ENCODE measurements at regions not wholly inside any gene's neighbourhood (a gene's known extent, or its start where the extent isn't known, plus 50 kb on each side); places are given as distances from the start of the nearest gene placed in this dataset.

GRCh38 chr9:87149799-87150198 is 202.5 kb upstream of the GAS1 start:
- Histone ChIP-seq H3K4me1 (peaks cover 14% of the 10 kb centered on the region), H3K27ac (no peak overlapping the region), H3K4me3 (no peak overlapping the region), H3K27me3 (no peaks in the 10 kb centered on the region), H3K9me3 (no peaks in the 10 kb centered on the region), H3K36me3 (ENCODE audit: low read depth, missing control alignments) (no peaks in the 10 kb centered on the region)
- no peak for DNase-seq
- WGBS, 2 donors = 66 to 70% methylated on average over 4 of the region's 4 CpGs
- no peak for TF ChIP-seq POLR2A (IDR thresholded peaks at IDR 0.05)
- no peak for TF ChIP-seq CTCF (IDR thresholded peaks at IDR 0.05)
- intact Hi-C loops (cut with DNase I; ENCODE audit: low total_unique reads) = no loop called here

GRCh38 chr9:87152256-87152655 is 204.9 kb upstream of the GAS1 start:
- Histone ChIP-seq H3K4me1 (peaks cover 14% of the 10 kb centered on the region), H3K4me3 (no peak overlapping the region), H3K9me3 (no peaks in the 10 kb centered on the region), H3K27ac (no peak overlapping the region), H3K27me3 (no peaks in the 10 kb centered on the region), H3K36me3 (ENCODE audit: low read depth, missing control alignments) (no peaks in the 10 kb centered on the region)
- intact Hi-C loops (cut with DNase I; ENCODE audit: low total_unique reads) = no loop called here
- no peak for DNase-seq
- 77% methylated on average over 8 of the region's 8 CpGs for WGBS, 2 donors
- TF ChIP-seq POLR2A (IDR thresholded peaks at IDR 0.05) (no peak), CTCF (IDR thresholded peaks at IDR 0.05) (no peak)

- Histone ChIP-seq H3K9me3 (no peaks in the 10 kb centered on the region), H3K27ac (no peak overlapping the region), H3K36me3 (ENCODE audit: low read depth, missing control alignments) (no peaks in the 10 kb centered on the region), H3K27me3 (no peaks in the 10 kb centered on the region), H3K4me3 (no peak overlapping the region), H3K4me1 (no peaks in the 10 kb centered on the region)
- 98 to 99% methylated on average over 2 of the region's 2 CpGs for WGBS, 2 donors
- TF ChIP-seq POLR2A (IDR thresholded peaks at IDR 0.05) (no peak), CTCF (IDR thresholded peaks at IDR 0.05) (no peak)
- intact Hi-C loops (cut with DNase I; ENCODE audit: low total_unique reads) = no loop called here
- no peak for DNase-seq
Observed at GRCh38 chr9:87156247-87156646, 208.9 kb upstream of the GAS1 start.

- Histone ChIP-seq H3K9me3 (no peaks in the 10 kb centered on the region), H3K36me3 (ENCODE audit: low read depth, missing control alignments) (no peaks in the 10 kb centered on the region), H3K4me1 (no peaks in the 10 kb centered on the region), H3K27ac (no peak overlapping the region), H3K4me3 (no peak overlapping the region), H3K27me3 (no peaks in the 10 kb centered on the region)
- no peak for DNase-seq
- TF ChIP-seq CTCF (IDR thresholded peaks at IDR 0.05) = no peak
- TF ChIP-seq POLR2A (IDR thresholded peaks at IDR 0.05) = no peak
- intact Hi-C loops (cut with DNase I; ENCODE audit: low total_unique reads) = no loop called here
- 83% methylated on average over 10 of the region's 10 CpGs for WGBS, 2 donors
Observed at GRCh38 chr9:87157366-87158031, 210.2 kb upstream of the GAS1 start.

- TF ChIP-seq CTCF (IDR thresholded peaks at IDR 0.05) (no peak), POLR2A (IDR thresholded peaks at IDR 0.05) (no peak)
- no peak overlapping the region for H3K4me3 ChIP-seq
- H3K27ac ChIP-seq = no peak overlapping the region
- no peak for DNase-seq
- intact Hi-C loops (cut with DNase I; ENCODE audit: low total_unique reads) = no loop called here
- no peaks in the 10 kb centered on the region for H3K4me1 ChIP-seq
- H3K36me3 ChIP-seq (ENCODE audit: low read depth, missing control alignments) = no peaks in the 10 kb centered on the region
- no peaks in the 10 kb centered on the region for H3K27me3 ChIP-seq
- 92 to 94% methylated on average over 2 of the region's 2 CpGs for WGBS, 2 donors
- no peaks in the 10 kb centered on the region for H3K9me3 ChIP-seq
Observed at GRCh38 chr9:87158765-87159164, 211.5 kb upstream of the GAS1 start.

All from testis (tissue), 2 donors.